ENCODE measurements at regions not wholly inside any gene's neighbourhood (a gene's known extent, or its start where the extent isn't known, plus 50 kb on each side); places are given as distances from the start of the nearest gene placed in this dataset.

- TF ChIP-seq CTCF (IDR thresholded peaks at IDR 0.05) (no peak), EZH2 (IDR thresholded peaks at IDR 0.05; ENCODE audit: borderline replicate concordance, insufficient read depth, low read depth, low read length, poor library complexity, severe bottlenecking) (no peak)
Measured at GRCh38 chr10:42911359-42911758, 128.8 kb downstream of the BMS1 start.
